M059J (cell line): ENCODE measurements at regions not wholly inside any gene's neighbourhood (a gene's known extent, or its start where the extent isn't known, plus 50 kb on each side); places are given as distances from the start of the nearest gene placed in this dataset.

Experiments used
- DNase-seq: peaks from one replicate; pipeline ENCODE4 v3.0.0-alpha.2; 2012; ENCODE audit warnings: low read depth

- peak; percentile 20 for DNase-seq
Measured at GRCh38 chr22:42180349-42180842, 49.8 kb upstream of the CYP2D6 start.
